HepG2 (cell line): ENCODE measurements at regions not wholly inside any gene's neighbourhood (a gene's known extent, or its start where the extent isn't known, plus 50 kb on each side); places are given as distances from the start of the nearest gene placed in this dataset.

Experiments
- CBX5 ChIP-seq: sonication (generic); formaldehyde crosslinking; IDR thresholded peaks from 2 replicates; pipeline ENCODE4 v1.4.0; 2020; ENCODE audit warnings: missing genetic modification reagents, borderline replicate concordance
- CENPX ChIP-seq: sonication (generic); formaldehyde crosslinking; IDR thresholded peaks from 2 replicates; pipeline ENCODE4 v1.9.0; 2021; ENCODE audit warnings: mild to moderate bottlenecking, missing genetic modification reagents, moderate library complexity
- EHMT2 ChIP-seq: fragments of 200-600 bp; sonication (generic); IDR thresholded peaks from 2 replicates; pipeline ENCODE4 v1.7.0; 2017; ENCODE audit warnings: antibody characterized with exemption, low read depth, low read length, borderline replicate concordance
- ELF3 ChIP-seq: IDR thresholded peaks from 2 replicates; pipeline ENCODE4 v1.6.1; 2016; ENCODE audit warnings: missing genetic modification reagents, missing compliant biosample characterization
- FOXK1 ChIP-seq: sonication (generic); formaldehyde crosslinking; IDR thresholded peaks from 2 replicates; pipeline ENCODE4 v1.4.0; 2020; ENCODE audit warnings: low read depth, missing genetic modification reagents, borderline replicate concordance
- FUBP1 ChIP-seq: sonication (generic); formaldehyde crosslinking; IDR thresholded peaks from 2 replicates; pipeline ENCODE4 v1.5.1; 2020; ENCODE audit warnings: missing genetic modification reagents, mild to moderate bottlenecking, borderline replicate concordance
- HMG20B ChIP-seq: conservative IDR thresholded peaks from 2 replicates; pipeline ENCODE4 v1.6.1; 2016; ENCODE audit warnings: missing genetic modification reagents, missing compliant biosample characterization
- KDM2A ChIP-seq: sonication (generic); formaldehyde crosslinking; IDR thresholded peaks from 2 replicates; pipeline ENCODE4 v1.4.0; 2020; ENCODE audit warnings: low read depth, missing genetic modification reagents, borderline replicate concordance
- KDM3A ChIP-seq: IDR thresholded peaks from 2 replicates; pipeline ENCODE4 v1.6.1; 2018; ENCODE audit warnings: low read depth, missing compliant biosample characterization
- MYC ChIP-seq: sonication (generic); formaldehyde crosslinking; IDR thresholded peaks from 2 replicates; pipeline ENCODE4 v1.9.0; 2021; ENCODE audit warnings: missing genetic modification reagents, borderline replicate concordance
- NPAS2 ChIP-seq: sonication (generic); formaldehyde crosslinking; IDR thresholded peaks from 2 replicates; pipeline ENCODE4 v1.8.0; 2022; ENCODE audit warnings: mild to moderate bottlenecking, missing genetic modification reagents, borderline replicate concordance
- SALL2 ChIP-seq: sonication (generic); formaldehyde crosslinking; IDR thresholded peaks from 2 replicates; pipeline ENCODE4 v1.8.1; 2023; ENCODE audit warnings: mild to moderate bottlenecking, missing genetic modification reagents, inconsistent platforms
- SAP130 ChIP-seq: IDR thresholded peaks from 2 replicates; pipeline ENCODE4 v1.6.1; 2016; ENCODE audit warnings: low read depth
- SNAPC2 ChIP-seq: sonication (generic); formaldehyde crosslinking; IDR thresholded peaks from 2 replicates; pipeline ENCODE4 v1.8.1; 2022; ENCODE audit warnings: mild to moderate bottlenecking, missing genetic modification reagents
- ZBTB43 ChIP-seq: sonication (generic); formaldehyde crosslinking; conservative IDR thresholded peaks from 2 replicates; pipeline ENCODE4 v1.4.0; 2020; ENCODE audit warnings: missing genetic modification reagents
- ZFYVE20 ChIP-seq: sonication (generic); formaldehyde crosslinking; IDR thresholded peaks from 2 replicates; pipeline ENCODE4 v1.8.0; 2023; ENCODE audit warnings: low read depth, mild to moderate bottlenecking, moderate library complexity, missing genetic modification reagents, borderline replicate concordance
- ZNF142 ChIP-seq: sonication (generic); formaldehyde crosslinking; IDR thresholded peaks from 2 replicates; pipeline ENCODE4 v1.4.0; 2020; ENCODE audit warnings: missing genetic modification reagents
- ZNF335 ChIP-seq: sonication (generic); formaldehyde crosslinking; IDR thresholded peaks from 2 replicates; pipeline ENCODE4 v1.4.0; 2020; ENCODE audit warnings: missing genetic modification reagents
- ZNF598 ChIP-seq: sonication (generic); formaldehyde crosslinking; IDR thresholded peaks from 2 replicates; pipeline ENCODE4 v1.5.1; 2020; ENCODE audit warnings: mild to moderate bottlenecking, missing genetic modification reagents, borderline replicate concordance
- ZNF768 ChIP-seq: sonication (generic); formaldehyde crosslinking; IDR thresholded peaks from 2 replicates; pipeline ENCODE4 v1.4.0; 2020; ENCODE audit warnings: missing genetic modification reagents

- TF ChIP-seq CBX5 (CRISPR knock-in tag) (peak; percentile 87; the same call in 1 of the 2 replicates), ZNF598 (CRISPR knock-in tag) (no peak), ZNF335 (CRISPR knock-in tag) (no peak), NPAS2 (CRISPR knock-in tag) (no peak), ZNF768 (CRISPR knock-in tag) (no peak; the same call in 1 of the 2 replicates), FOXK1 (CRISPR knock-in tag) (peak; percentile 99), EHMT2 (no peak), SALL2 (no peak), SAP130 (peak; percentile 91), ZBTB43 (CRISPR knock-in tag) (0 out of 2 replicates have a peak, but pooled peaks have one; percentile 53), FUBP1 (peak; percentile 70; the same call in 1 of the 2 replicates), KDM3A (CRISPR knock-in tag) (no peak), KDM2A (CRISPR knock-in tag) (peak; percentile 71), ZFYVE20 (no peak), CENPX (CRISPR knock-in tag) (no peak), HMG20B (peak; percentile 88), MYC (CRISPR knock-in tag) (peak; percentile 72; the same call in 1 of the 2 replicates), ZNF142 (CRISPR knock-in tag) (no peak), ELF3 (CRISPR knock-in tag) (peak; percentile 96), SNAPC2 (peak; percentile 93; the same call in 1 of the 2 replicates)
Observed at GRCh38 chr4:123599920-123600810, 203.6 kb downstream of the SPRY1 start (continued).
